SU-DHL-6 (cell line): ENCODE measurements at regions not wholly inside any gene's neighbourhood (a gene's known extent, or its start where the extent isn't known, plus 50 kb on each side); places are given as distances from the start of the nearest gene placed in this dataset.

ENCODE experiments used
- CTCF ChIP-seq: fragments of 200-600 bp; sonication (generic); IDR thresholded peaks from one replicate; pipeline ENCODE4 v1.5.1; 2017; ENCODE audit warnings: antibody characterized with exemption, mild to moderate bottlenecking, low read length, moderate library complexity; ENCODE audit not compliant: insufficient read depth, poor library complexity, severe bottlenecking
- EZH2phosphoT487 ChIP-seq: fragments of 200-600 bp; sonication (generic), shearing (Covaris generic); conservative IDR thresholded peaks from 2 replicates; pipeline ENCODE4 v1.6.1; 2018; ENCODE audit warnings: mild to moderate bottlenecking, antibody characterized with exemption, low read length, moderate library complexity, mixed read lengths

- TF ChIP-seq CTCF, result no peak
- no peak for TF ChIP-seq EZH2phosphoT487
Measured at GRCh38 chr10:28925121-28925663, 247.9 kb downstream of the BAMBI start.
